SK-N-SH treated with all-trans-retinoic acid at 6 μM for 48 hours (cell line): ENCODE measurements at regions not wholly inside any gene's neighbourhood (a gene's known extent, or its start where the extent isn't known, plus 50 kb on each side); places are given as distances from the start of the nearest gene placed in this dataset.
A peak's percentile ranks its signal among the peaks of the same experiment; 100 is the strongest.

Source experiments
- ATAC-seq: fragments of 200-7000 bp; cut with Tn5 transposase; 3 replicates; pipeline ENCODE4 v1.9.1; 2020; ENCODE audit warnings: mild to moderate bottlenecking, moderate library complexity
- ARNTL ChIP-seq: fragments of 450-650 bp; formaldehyde crosslinking; IDR thresholded peaks from 2 replicates; pipeline ENCODE4 v1.5.0; 2020; ENCODE audit warnings: low read depth, mild to moderate bottlenecking, moderate library complexity, borderline replicate concordance
- BACH2 ChIP-seq: fragments of 250-450 bp; sonication (Bioruptor Pico); IDR thresholded peaks from 2 replicates; pipeline ENCODE4 v1.9.0; 2021; ENCODE audit warnings: mild to moderate bottlenecking, borderline replicate concordance
- CSDC2 ChIP-seq: fragments of 250-450 bp; sonication (Bioruptor Pico); IDR thresholded peaks from 2 replicates; pipeline ENCODE4 v1.5.0; 2020; ENCODE audit warnings: mild to moderate bottlenecking, moderate library complexity
- ESRRG ChIP-seq: fragments of 250-450 bp; sonication (Bioruptor Pico); IDR thresholded peaks from 2 replicates; pipeline ENCODE4 v1.6.1; 2021; ENCODE audit warnings: mild to moderate bottlenecking
- GLIS3 ChIP-seq: fragments of 250-450 bp; sonication (Bioruptor Pico); IDR thresholded peaks from 2 replicates; pipeline ENCODE4 v1.5.0; 2020; ENCODE audit warnings: mild to moderate bottlenecking, moderate library complexity
- ISL1 ChIP-seq: fragments of 250-450 bp; sonication (Bioruptor Pico); IDR thresholded peaks from 2 replicates; pipeline ENCODE4 v2.1.2; 2022; ENCODE audit warnings: mild to moderate bottlenecking, moderate library complexity
- OSR1 ChIP-seq: fragments of 250-450 bp; sonication (Bioruptor Pico); IDR thresholded peaks from 2 replicates; pipeline ENCODE4 v1.8.0; 2022; ENCODE audit warnings: moderate library complexity, mild to moderate bottlenecking, inconsistent platforms
- PPARA ChIP-seq: fragments of 250-450 bp; sonication (Bioruptor Pico); IDR thresholded peaks from 2 replicates; pipeline ENCODE4 v1.5.0; 2020; ENCODE audit warnings: mild to moderate bottlenecking, borderline replicate concordance
- RARB ChIP-seq: fragments of 250-450 bp; sonication (Bioruptor Pico); IDR thresholded peaks from 2 replicates; pipeline ENCODE4 v1.8.0; 2021; ENCODE audit warnings: mild to moderate bottlenecking, moderate library complexity
- SNAI2 ChIP-seq: fragments of 250-450 bp; sonication (Bioruptor Pico); IDR thresholded peaks from 2 replicates; pipeline ENCODE4 v1.5.0; 2020; ENCODE audit warnings: mild to moderate bottlenecking, moderate library complexity
- TCF4 ChIP-seq: fragments of 250-450 bp; sonication (Bioruptor Pico); IDR thresholded peaks from 2 replicates; pipeline ENCODE4 v1.8.0; 2021; ENCODE audit warnings: mild to moderate bottlenecking, moderate library complexity, borderline replicate concordance
- TOX ChIP-seq: fragments of 250-450 bp; sonication (Bioruptor Pico); IDR thresholded peaks from 2 replicates; pipeline ENCODE4 v1.8.0; 2021; ENCODE audit warnings: mild to moderate bottlenecking, moderate library complexity, borderline replicate concordance
- TSHZ2 ChIP-seq: fragments of 250-450 bp; sonication (Bioruptor Pico); IDR thresholded peaks from 2 replicates; pipeline ENCODE4 v1.5.0; 2020; ENCODE audit warnings: mild to moderate bottlenecking, moderate library complexity
- ZFP30 ChIP-seq: fragments of 450-650 bp; formaldehyde crosslinking; IDR thresholded peaks from 2 replicates; pipeline ENCODE4 v1.5.0; 2022; ENCODE audit warnings: mild to moderate bottlenecking, moderate library complexity
- ZNF565 ChIP-seq: fragments of 450-650 bp; formaldehyde crosslinking; conservative IDR thresholded peaks from 2 replicates; pipeline ENCODE4 v1.5.0; 2020; ENCODE audit warnings: low read depth, mild to moderate bottlenecking, moderate library complexity
- ZNF70 ChIP-seq: fragments of 450-650 bp; formaldehyde crosslinking; IDR thresholded peaks from 2 replicates; pipeline ENCODE4 v1.5.0; 2020; ENCODE audit warnings: mild to moderate bottlenecking, moderate library complexity
- TF ChIP-seq, protein P1 (sequence below): fragments of 250-450 bp; sonication (Bioruptor Pico); IDR thresholded peaks from 2 replicates; pipeline ENCODE4 v1.8.0; 2021; ENCODE audit warnings: low read depth, mild to moderate bottlenecking, moderate library complexity, borderline replicate concordance

GRCh38 chr6:23523771-23524170, 602.2 kb upstream of the NRSN1 start:
- TF ChIP-seq TSHZ2 (CRISPR knock-in tag) (peak; percentile 86), ZNF70 (CRISPR knock-in tag) (no peak), OSR1 (no peak), ISL1 (CRISPR knock-in tag) (peak; percentile 23; the same call in 1 of the 2 replicates), SNAI2 (CRISPR knock-in tag) (no peak)
- ATAC-seq: no peak

DNA sequence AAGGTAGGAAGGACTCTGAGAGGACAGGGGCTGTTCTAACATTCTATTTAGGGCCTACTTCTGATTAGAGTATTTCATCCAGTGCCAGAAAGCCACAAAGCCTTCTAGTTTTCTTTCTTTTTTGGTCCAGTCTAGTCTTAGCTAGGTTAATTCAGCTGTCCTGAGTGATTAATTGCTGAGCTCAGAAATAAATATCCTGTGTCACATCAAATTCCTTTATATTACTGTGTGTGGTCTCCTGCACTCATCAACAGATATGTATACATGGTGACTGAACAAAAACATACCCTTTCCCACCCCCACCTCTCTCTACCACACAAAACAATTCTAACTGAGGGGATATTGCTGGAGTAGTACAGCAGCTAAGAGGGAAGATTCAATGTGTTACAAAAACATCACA, 601.5 kb upstream of the NRSN1 start:
- no peak for ATAC-seq
- TF ChIP-seq GLIS3 (no peak), CSDC2 (CRISPR knock-in tag) (no peak), ARNTL (no peak), TCF4 (CRISPR knock-in tag) (no peak), ZNF565 (CRISPR knock-in tag) (no peak), ESRRG (CRISPR knock-in tag) (no peak), TSHZ2 (CRISPR knock-in tag) (no peak), ZNF70 (CRISPR knock-in tag) (no peak), ISL1 (CRISPR knock-in tag) (no peak), RARB (CRISPR knock-in tag) (no peak), ZFP30 (CRISPR knock-in tag) (no peak)
- TF ChIP-seq, protein P1, sequence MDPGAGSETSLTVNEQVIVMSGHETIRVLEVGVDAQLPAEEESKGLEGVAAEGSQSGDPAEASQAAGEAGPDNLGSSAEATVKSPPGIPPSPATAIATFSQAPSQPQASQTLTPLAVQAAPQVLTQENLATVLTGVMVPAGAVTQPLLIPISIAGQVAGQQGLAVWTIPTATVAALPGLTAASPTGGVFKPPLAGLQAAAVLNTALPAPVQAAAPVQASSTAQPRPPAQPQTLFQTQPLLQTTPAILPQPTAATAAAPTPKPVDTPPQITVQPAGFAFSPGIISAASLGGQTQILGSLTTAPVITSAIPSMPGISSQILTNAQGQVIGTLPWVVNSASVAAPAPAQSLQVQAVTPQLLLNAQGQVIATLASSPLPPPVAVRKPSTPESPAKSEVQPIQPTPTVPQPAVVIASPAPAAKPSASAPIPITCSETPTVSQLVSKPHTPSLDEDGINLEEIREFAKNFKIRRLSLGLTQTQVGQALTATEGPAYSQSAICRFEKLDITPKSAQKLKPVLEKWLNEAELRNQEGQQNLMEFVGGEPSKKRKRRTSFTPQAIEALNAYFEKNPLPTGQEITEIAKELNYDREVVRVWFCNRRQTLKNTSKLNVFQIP (CRISPR knock-in tag): no peak
- TF ChIP-seq, all 23 proteins: peak for 0

- ATAC-seq: no peak
- TF ChIP-seq TCF4 (CRISPR knock-in tag) (no peak), SNAI2 (CRISPR knock-in tag) (no peak), TSHZ2 (CRISPR knock-in tag) (no peak), ESRRG (CRISPR knock-in tag) (no peak), BACH2 (CRISPR knock-in tag) (no peak), ZNF565 (CRISPR knock-in tag) (no peak), TOX (CRISPR knock-in tag) (no peak), PPARA (CRISPR knock-in tag) (no peak), OSR1 (no peak)
- TF ChIP-seq, protein P1 (CRISPR knock-in tag): no peak
These were observed 599.5 kb upstream of the NRSN1 start for GRCh38 chr6:23526526-23526925.
